Hepatocyte (in vitro differentiated cells): ENCODE measurements at regions not wholly inside any gene's neighbourhood (a gene's known extent, or its start where the extent isn't known, plus 50 kb on each side); places are given as distances from the start of the nearest gene placed in this dataset.

Experiments
- DNase-seq: peaks from one replicate; pipeline ENCODE4 v3.0.0-alpha.2; 2016; ENCODE audit warnings: low spot score
- H2AFZ ChIP-seq: fragments of 200-600 bp; sonication (generic); 2 replicates; pipeline ENCODE4 v1.6.0; 2016; ENCODE audit warnings: antibody characterized with exemption, mild to moderate bottlenecking
- H3K27ac ChIP-seq: fragments of 200-600 bp; sonication (generic); 2 replicates; pipeline ENCODE4 v1.5.1; 2016; ENCODE audit warnings: mild to moderate bottlenecking
- H3K27me3 ChIP-seq: fragments of 200-600 bp; sonication (generic); 2 replicates; pipeline ENCODE4 v1.6.1; 2016
- H3K36me3 ChIP-seq: fragments of 200-600 bp; sonication (generic); replicated peaks from 2 replicates; pipeline ENCODE4 v1.5.1; 2016; ENCODE audit warnings: low read depth; ENCODE audit not compliant: insufficient read depth
- H3K4me1 ChIP-seq: fragments of 200-600 bp; sonication (generic); 2 replicates; pipeline ENCODE4 v1.5.1; 2016; ENCODE audit warnings: mild to moderate bottlenecking, moderate library complexity; ENCODE audit not compliant: insufficient read depth
- H3K4me2 ChIP-seq: fragments of 200-600 bp; sonication (generic); 2 replicates; pipeline ENCODE4 v1.6.0; 2016
- H3K4me3 ChIP-seq: fragments of 200-600 bp; sonication (generic); 2 replicates; pipeline ENCODE4 v1.5.1; 2016; ENCODE audit warnings: mild to moderate bottlenecking
- H3K79me2 ChIP-seq: fragments of 200-600 bp; sonication (generic); 2 replicates; pipeline ENCODE4 v1.6.0; 2017; ENCODE audit warnings: mild to moderate bottlenecking
- H3K9me2 ChIP-seq: fragments of 200-600 bp; sonication (generic); replicated peaks from 2 replicates; pipeline ENCODE4 v1.6.0; 2017; ENCODE audit warnings: mild to moderate bottlenecking; ENCODE audit not compliant: insufficient read depth
- H3K9me3 ChIP-seq: fragments of 200-600 bp; sonication (generic); 2 replicates; pipeline ENCODE4 v1.5.1; 2016; ENCODE audit warnings: low read depth, mild to moderate bottlenecking
- H4K20me1 ChIP-seq: fragments of 200-600 bp; sonication (generic); 2 replicates; pipeline ENCODE4 v1.6.0; 2016; ENCODE audit warnings: mild to moderate bottlenecking; ENCODE audit not compliant: insufficient read depth, poor library complexity, severe bottlenecking
- CTCF ChIP-seq: fragments of 200-600 bp; sonication (generic); IDR thresholded peaks from 2 replicates; pipeline ENCODE4 v1.5.1; 2016; ENCODE audit warnings: antibody characterized with exemption, mild to moderate bottlenecking; ENCODE audit not compliant: poor library complexity
- EZH2 ChIP-seq: fragments of 200-600 bp; sonication (generic); IDR thresholded peaks from 2 replicates; pipeline ENCODE4 v1.6.1; 2016; ENCODE audit warnings: antibody characterized with exemption, mild to moderate bottlenecking, borderline replicate concordance
- EZH2phosphoT487 ChIP-seq: fragments of 200-600 bp; sonication (generic); IDR thresholded peaks from one replicate; pipeline ENCODE4 v1.6.1; 2018; ENCODE audit warnings: antibody characterized with exemption, mild to moderate bottlenecking, low read depth, moderate library complexity; ENCODE audit not compliant: unreplicated experiment, severe bottlenecking
- WGBS: methylation state at CpG from one replicate; pipeline ENCODE4 v1.1.6; 2016; ENCODE audit warnings: low lambda C conversion rate; ENCODE audit errors: missing lambda C conversion rate; 5-methylcytosine and 5-hydroxymethylcytosine counted together

GRCh38 chr13:68748038-68748437, 1359.6 kb upstream of the ATXN8OS start:
- H3K4me3 ChIP-seq, result no peak overlapping the region
- H3K9me2 ChIP-seq, result no peaks in the 10 kb centered on the region
- DNase-seq, result no peak
- no peak overlapping the region for H3K27ac ChIP-seq
- H3K79me2 ChIP-seq, result no peaks in the 10 kb centered on the region
- no peaks in the 10 kb centered on the region for H3K27me3 ChIP-seq
- WGBS, result 90% methylated on average over 5 of the region's 5 CpGs
- no peaks in the 10 kb centered on the region for H3K36me3 ChIP-seq
- H4K20me1 ChIP-seq, result no peaks in the 10 kb centered on the region
- H3K9me3 ChIP-seq, result no peaks in the 10 kb centered on the region
- H3K4me2 ChIP-seq, result no peak overlapping the region
- TF ChIP-seq EZH2, result no peak
- no peaks in the 10 kb centered on the region for H3K4me1 ChIP-seq
- no peak overlapping the region for H2AFZ ChIP-seq

- Histone ChIP-seq H3K36me3 (no peaks in the 10 kb centered on the region), H3K9me2 (no peaks in the 10 kb centered on the region), H3K27me3 (no peaks in the 10 kb centered on the region), H3K4me1 (no peaks in the 10 kb centered on the region), H3K79me2 (no peaks in the 10 kb centered on the region), H3K4me3 (no peak overlapping the region), H4K20me1 (no peaks in the 10 kb centered on the region), H3K4me2 (no peak overlapping the region), H3K27ac (no peak overlapping the region), H2AFZ (no peak overlapping the region), H3K9me3 (no peaks in the 10 kb centered on the region)
- 73% methylated on average over 1 of the region's 1 CpG for WGBS
- DNase-seq, result no peak
- TF ChIP-seq EZH2 (no peak), EZH2phosphoT487 (no peak), CTCF (no peak)
These were observed 1362.1 kb upstream of the ATXN8OS start for GRCh38 chr13:68745502-68745901.

GRCh38 chr13:68736961-68737360, 1370.7 kb upstream of the ATXN8OS start:
- no peaks in the 10 kb centered on the region for H3K4me1 ChIP-seq
- TF ChIP-seq EZH2phosphoT487 (no peak), CTCF (no peak), EZH2 (no peak)
- H3K27me3 ChIP-seq, result no peaks in the 10 kb centered on the region
- no peak for DNase-seq
- no peak overlapping the region for H3K4me3 ChIP-seq
- no peaks in the 10 kb centered on the region for H3K36me3 ChIP-seq
- no peak overlapping the region for H3K4me2 ChIP-seq
- no peaks in the 10 kb centered on the region for H3K9me2 ChIP-seq
- H3K9me3 ChIP-seq, result no peaks in the 10 kb centered on the region
- no peak overlapping the region for H3K27ac ChIP-seq
- H4K20me1 ChIP-seq, result no peaks in the 10 kb centered on the region
- H3K79me2 ChIP-seq, result no peaks in the 10 kb centered on the region
- 60% methylated on average over 2 of the region's 2 CpGs for WGBS
- no peak overlapping the region for H2AFZ ChIP-seq

- WGBS, result 79% methylated on average over 4 of the region's 4 CpGs
- H3K9me2 ChIP-seq, result no peaks in the 10 kb centered on the region
- H3K79me2 ChIP-seq, result no peaks in the 10 kb centered on the region
- TF ChIP-seq CTCF (no peak), EZH2phosphoT487 (no peak), EZH2 (no peak)
- H3K4me3 ChIP-seq, result no peak overlapping the region
- no peak overlapping the region for H3K27ac ChIP-seq
- no peaks in the 10 kb centered on the region for H4K20me1 ChIP-seq
- no peaks in the 10 kb centered on the region for H3K4me1 ChIP-seq
- H3K36me3 ChIP-seq, result no peaks in the 10 kb centered on the region
- no peaks in the 10 kb centered on the region for H3K9me3 ChIP-seq
- no peaks in the 10 kb centered on the region for H3K27me3 ChIP-seq
- no peak for DNase-seq
- H2AFZ ChIP-seq, result no peak overlapping the region
- H3K4me2 ChIP-seq, result no peak overlapping the region
These were observed 1379.8 kb upstream of the ATXN8OS start for GRCh38 chr13:68727798-68728197.
